ENCODE measurements at regions not wholly inside any gene's neighbourhood (a gene's known extent, or its start where the extent isn't known, plus 50 kb on each side); places are given as distances from the start of the nearest gene placed in this dataset.

GRCh38 chr7:22025983-22026382 lies 80.3 kb upstream of the CDCA7L start:
- Mint-ChIP-seq H3K36me3 (no peaks in the 10 kb centered on the region), H3K9me3 (no peaks in the 10 kb centered on the region), H3K27ac (no peak overlapping the region), H3K27me3 (peaks cover 5% of the 10 kb centered on the region), H3K4me3 (no peak overlapping the region), H3K4me1 (no peaks in the 10 kb centered on the region)
- no peak for DNase-seq

GRCh38 chr7:22025075-22025474 lies 79.4 kb upstream of the CDCA7L start:
- Mint-ChIP-seq H3K27me3 (peaks cover 5% of the 10 kb centered on the region), H3K4me1 (no peaks in the 10 kb centered on the region), H3K4me3 (no peak overlapping the region), H3K27ac (no peak overlapping the region), H3K36me3 (no peaks in the 10 kb centered on the region), H3K9me3 (no peaks in the 10 kb centered on the region)
- DNase-seq = no peak

GRCh38 chr7:22019931-22020330 lies 74.2 kb upstream of the CDCA7L start:
- Mint-ChIP-seq H3K27ac (no peak overlapping the region), H3K9me3 (no peaks in the 10 kb centered on the region), H3K27me3 (peaks cover 22% of the 10 kb centered on the region), H3K4me3 (no peak overlapping the region), H3K36me3 (no peaks in the 10 kb centered on the region), H3K4me1 (no peaks in the 10 kb centered on the region)
- no peak for DNase-seq

- Mint-ChIP-seq H3K27me3 (peaks cover 25% of the 10 kb centered on the region), H3K36me3 (no peaks in the 10 kb centered on the region), H3K27ac (no peak overlapping the region), H3K9me3 (no peaks in the 10 kb centered on the region), H3K4me3 (no peak overlapping the region), H3K4me1 (no peaks in the 10 kb centered on the region)
- DNase-seq = no peak
Observed at GRCh38 chr7:22016507-22016906, 70.8 kb upstream of the CDCA7L start.

GRCh38 chr7:22013711-22014110 lies 68.0 kb upstream of the CDCA7L start:
- no peak for DNase-seq
- Mint-ChIP-seq H3K9me3 (no peaks in the 10 kb centered on the region), H3K27me3 (peaks cover 18% of the 10 kb centered on the region), H3K36me3 (no peaks in the 10 kb centered on the region), H3K4me3 (no peak overlapping the region), H3K27ac (no peak overlapping the region), H3K4me1 (no peaks in the 10 kb centered on the region)

- no peak overlapping the region for H3K27ac Mint-ChIP-seq
- H3K36me3 Mint-ChIP-seq = no peaks in the 10 kb centered on the region
- H3K4me1 Mint-ChIP-seq = no peaks in the 10 kb centered on the region
- DNase-seq = no peak
- H3K27me3 Mint-ChIP-seq = peaks cover 4% of the 10 kb centered on the region
- no peak overlapping the region for H3K4me3 Mint-ChIP-seq
- H3K9me3 Mint-ChIP-seq = no peaks in the 10 kb centered on the region
Observed at GRCh38 chr7:22008683-22009082, 63.0 kb upstream of the CDCA7L start.

- Mint-ChIP-seq H3K9me3 (no peaks in the 10 kb centered on the region), H3K36me3 (no peaks in the 10 kb centered on the region), H3K27me3 (peaks cover 4% of the 10 kb centered on the region), H3K4me3 (no peak overlapping the region), H3K27ac (no peak overlapping the region), H3K4me1 (no peaks in the 10 kb centered on the region)
- no peak for DNase-seq
Observed at GRCh38 chr7:22008087-22008486, 62.4 kb upstream of the CDCA7L start.

GRCh38 chr7:22005151-22005550 lies 59.5 kb upstream of the CDCA7L start:
- H3K9me3 Mint-ChIP-seq = no peaks in the 10 kb centered on the region
- peaks cover 4% of the 10 kb centered on the region for H3K27me3 Mint-ChIP-seq
- no peaks in the 10 kb centered on the region for H3K36me3 Mint-ChIP-seq
- DNase-seq = no peak
- H3K4me3 Mint-ChIP-seq = no peak overlapping the region
- no peak overlapping the region for H3K27ac Mint-ChIP-seq
- H3K4me1 Mint-ChIP-seq = peaks cover 2% of the 10 kb centered on the region

- Mint-ChIP-seq H3K9me3 (no peaks in the 10 kb centered on the region), H3K27me3 (no peaks in the 10 kb centered on the region), H3K4me3 (no peak overlapping the region), H3K36me3 (no peaks in the 10 kb centered on the region), H3K4me1 (peaks cover 2% of the 10 kb centered on the region), H3K27ac (no peak overlapping the region)
- DNase-seq = no peak
Observed at GRCh38 chr7:22002726-22003125, 57.0 kb upstream of the CDCA7L start.

- Mint-ChIP-seq H3K9me3 (no peaks in the 10 kb centered on the region), H3K4me1 (peaks cover 2% of the 10 kb centered on the region), H3K4me3 (peak overlapping the region; percentile 26), H3K36me3 (no peaks in the 10 kb centered on the region), H3K27ac (no peak overlapping the region), H3K27me3 (no peaks in the 10 kb centered on the region)
- DNase-seq = no peak
Observed at GRCh38 chr7:22001345-22002004, 55.8 kb upstream of the CDCA7L start.

- DNase-seq = no peak
- Mint-ChIP-seq H3K4me1 (peaks cover 2% of the 10 kb centered on the region), H3K36me3 (no peaks in the 10 kb centered on the region), H3K27me3 (no peaks in the 10 kb centered on the region), H3K4me3 (no peak overlapping the region), H3K27ac (no peak overlapping the region), H3K9me3 (no peaks in the 10 kb centered on the region)
Observed at GRCh38 chr7:21999896-22000295, 54.2 kb upstream of the CDCA7L start.

GRCh38 chr7:21996641-21997040 lies 50.9 kb upstream of the CDCA7L start:
- no peaks in the 10 kb centered on the region for H3K36me3 Mint-ChIP-seq
- DNase-seq = no peak
- H3K4me3 Mint-ChIP-seq = no peak overlapping the region
- no peaks in the 10 kb centered on the region for H3K9me3 Mint-ChIP-seq
- no peaks in the 10 kb centered on the region for H3K27me3 Mint-ChIP-seq
- H3K4me1 Mint-ChIP-seq = peaks cover 2% of the 10 kb centered on the region
- H3K27ac Mint-ChIP-seq = no peak overlapping the region
